Skin of body (tissue), 1 donor: ENCODE measurements at regions not wholly inside any gene's neighbourhood (a gene's known extent, or its start where the extent isn't known, plus 50 kb on each side); places are given as distances from the start of the nearest gene placed in this dataset.

Experiments
- DNase-seq: peaks from one replicate; lab custom pipeline; 2025; lab: John Stamatoyannopoulos, UW

DNA sequence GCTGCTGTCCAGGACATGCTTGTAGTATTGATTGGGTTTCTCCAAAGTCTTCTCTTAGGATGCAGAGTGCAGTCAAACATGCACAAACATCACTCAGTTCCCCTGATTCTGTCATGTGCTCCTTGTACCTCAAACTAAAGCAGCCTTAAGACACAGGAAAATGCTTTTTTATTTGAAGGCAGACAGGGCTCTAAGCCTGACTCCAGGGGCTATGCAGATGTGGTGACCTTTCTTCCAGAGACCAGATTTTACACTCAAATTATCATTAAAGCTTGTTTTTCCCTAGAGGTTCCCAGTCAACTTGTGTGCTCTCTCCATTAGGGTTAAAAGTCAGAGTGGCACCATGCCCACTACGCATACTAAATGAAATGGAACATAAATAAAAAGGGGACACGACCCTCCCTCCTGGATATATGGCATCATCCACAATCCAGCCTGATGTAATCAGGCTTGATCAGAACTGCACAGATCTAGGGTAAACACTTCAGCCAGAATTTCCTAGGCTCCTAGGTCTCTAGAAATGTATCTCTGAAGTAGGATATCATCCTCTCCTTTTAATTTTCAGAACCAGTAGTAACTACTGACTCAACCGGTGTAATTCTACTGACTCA is 771.1 kb downstream of the NR2F1-AS1 start:
- no peak for DNase-seq

DNA sequence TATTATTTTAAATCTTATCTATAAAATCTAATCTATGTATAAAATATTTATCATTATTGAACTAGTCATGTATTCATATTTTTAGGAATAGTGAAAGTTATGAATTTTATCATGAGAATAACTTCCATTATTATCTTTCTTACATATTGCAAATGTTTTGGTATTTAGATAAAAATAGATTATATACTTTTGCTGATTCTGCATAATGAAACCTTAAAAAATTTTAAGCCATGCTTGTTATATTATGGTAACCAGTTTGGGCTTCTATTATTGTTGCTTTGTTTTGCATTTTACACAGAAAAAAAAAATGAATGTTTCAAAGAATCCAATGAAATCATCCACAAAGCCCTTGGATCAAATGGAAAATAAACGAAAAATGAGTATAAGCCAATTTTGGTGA is 772.5 kb downstream of the NR2F1-AS1 start:
- DNase-seq: no peak

DNA sequence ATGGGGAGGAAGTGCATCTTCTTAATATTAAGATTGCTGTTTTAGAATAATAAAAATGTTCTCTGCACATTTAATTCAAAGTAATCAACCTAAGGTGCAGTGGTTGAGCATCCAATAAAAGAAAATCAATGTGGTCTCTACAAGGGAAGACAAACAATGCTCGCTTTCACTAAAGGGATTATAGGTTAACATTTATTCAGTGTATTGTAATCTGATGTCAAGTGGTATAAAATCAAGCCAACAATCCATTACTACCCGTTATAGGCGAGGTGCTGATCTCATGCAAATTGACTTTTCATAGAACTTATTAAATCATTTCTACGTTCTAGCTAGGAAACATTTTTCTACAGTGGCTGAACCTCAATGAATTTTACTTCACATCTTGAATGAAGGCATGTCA is 773.9 kb downstream of the NR2F1-AS1 start:
- DNase-seq: no peak

GRCh38 chr5:92805446-92805845 is 775.6 kb downstream of the NR2F1-AS1 start:
- no peak for DNase-seq

DNA sequence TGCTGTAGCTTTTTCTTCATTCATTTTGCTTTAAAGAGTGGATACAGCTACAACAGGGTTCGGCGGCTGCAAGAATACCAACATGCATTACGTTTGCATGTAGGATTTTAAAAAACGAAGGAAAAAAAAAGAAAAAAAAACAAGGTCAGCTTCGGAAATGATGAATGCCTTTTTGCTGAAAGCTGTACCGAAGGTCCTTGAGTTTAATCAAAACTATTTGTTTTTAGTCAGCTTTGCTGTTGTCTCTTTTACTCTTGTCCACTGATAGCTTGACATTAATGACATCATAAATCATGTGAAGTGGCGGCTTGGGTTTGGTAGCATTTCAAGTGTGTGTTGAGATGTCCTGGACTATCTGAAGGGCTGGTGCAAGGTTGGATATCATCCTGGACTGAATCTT is 779.1 kb downstream of the NR2F1-AS1 start:
- DNase-seq: no peak

- peak; percentile 85 for DNase-seq
Observed at GRCh38 chr5:92800365-92800764, 780.7 kb downstream of the NR2F1-AS1 start.

- no peak for DNase-seq
Observed at GRCh38 chr5:92795633-92796032, 785.4 kb downstream of the NR2F1-AS1 start.

GRCh38 chr5:92780057-92780456 is 801.0 kb downstream of the NR2F1-AS1 start:
- DNase-seq: no peak

GRCh38 chr5:92779536-92779935 is 801.5 kb downstream of the NR2F1-AS1 start:
- DNase-seq: no peak

DNA sequence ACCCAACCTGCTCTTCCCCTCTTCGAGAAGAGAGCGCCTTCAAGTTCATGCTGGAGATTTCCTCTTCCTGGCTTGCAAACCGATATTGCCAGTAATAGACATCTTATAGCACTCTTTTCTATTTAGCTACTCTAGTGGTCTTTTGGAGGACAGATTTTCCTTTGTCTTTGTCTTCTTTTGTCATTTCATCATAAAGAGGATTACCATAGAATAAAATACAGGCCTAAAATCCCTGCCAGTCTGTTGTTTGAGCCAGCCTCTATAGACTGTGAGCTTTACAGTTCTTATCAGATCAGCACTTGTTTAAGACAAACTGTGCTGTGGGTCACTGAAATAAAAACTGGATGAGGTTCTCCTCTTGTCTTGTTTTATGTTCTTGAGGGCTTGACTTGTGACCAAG is 802.8 kb downstream of the NR2F1-AS1 start:
- DNase-seq: no peak

DNA sequence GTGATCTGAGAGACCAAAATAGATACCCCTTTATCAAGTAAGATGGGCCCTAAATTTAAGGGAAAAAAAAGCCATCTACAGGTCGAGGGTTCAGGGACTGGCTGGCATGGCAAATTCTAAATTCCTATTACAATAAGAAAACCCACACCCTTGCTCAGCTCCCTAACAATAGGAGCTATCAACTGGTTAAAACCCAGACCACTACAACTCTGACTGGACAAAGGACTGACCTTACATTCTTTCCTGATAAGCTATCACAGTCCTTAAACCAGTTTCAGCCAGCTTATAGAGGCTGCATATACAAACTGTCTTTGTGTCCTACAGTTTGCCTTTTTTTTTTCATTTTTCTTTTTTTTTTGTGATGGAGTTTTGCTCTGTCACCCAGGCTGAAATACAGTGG is 803.6 kb downstream of the NR2F1-AS1 start:
- DNase-seq: no peak

- DNase-seq: no peak
Observed at GRCh38 chr5:92775711-92776615, 805.1 kb downstream of the NR2F1-AS1 start.

DNA sequence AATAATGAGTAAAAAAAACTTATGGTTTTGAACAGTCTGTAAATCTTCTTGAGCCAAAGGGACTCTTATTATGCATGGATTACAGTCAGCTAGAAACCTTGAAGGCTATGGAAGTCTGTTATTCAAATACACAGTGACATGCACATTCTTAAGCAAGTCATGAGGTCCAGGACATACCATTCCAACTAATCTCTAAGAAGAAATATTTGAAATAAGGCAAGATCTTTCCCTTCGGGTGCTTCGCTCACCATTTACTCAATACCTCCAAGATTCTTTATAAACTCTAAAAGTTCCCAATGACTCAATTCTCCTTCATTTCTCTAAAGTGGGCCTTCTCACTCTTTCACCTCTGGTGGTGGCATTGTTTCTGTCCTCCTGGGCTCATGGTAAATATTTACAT is 811.0 kb downstream of the NR2F1-AS1 start:
- DNase-seq: no peak

DNA sequence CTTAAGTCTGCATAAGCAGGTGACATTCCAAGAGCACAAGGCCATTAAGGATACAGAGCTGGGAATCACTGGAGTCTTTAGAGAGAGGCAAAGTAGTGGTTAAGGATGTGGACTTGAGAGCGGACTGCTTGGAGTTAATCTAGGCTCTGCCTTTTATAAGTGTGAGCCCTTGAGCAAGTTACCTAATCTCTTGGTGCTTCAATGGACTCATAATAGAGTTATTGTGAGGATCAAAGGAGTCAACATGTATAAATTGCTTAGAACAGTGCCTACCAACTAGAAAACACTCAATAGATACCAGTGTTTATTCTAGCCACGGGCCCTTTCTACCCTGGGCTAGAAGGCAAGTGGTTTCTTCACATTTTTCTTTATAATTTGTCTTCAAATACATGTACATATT is 819.4 kb downstream of the NR2F1-AS1 start:
- no peak for DNase-seq

DNA sequence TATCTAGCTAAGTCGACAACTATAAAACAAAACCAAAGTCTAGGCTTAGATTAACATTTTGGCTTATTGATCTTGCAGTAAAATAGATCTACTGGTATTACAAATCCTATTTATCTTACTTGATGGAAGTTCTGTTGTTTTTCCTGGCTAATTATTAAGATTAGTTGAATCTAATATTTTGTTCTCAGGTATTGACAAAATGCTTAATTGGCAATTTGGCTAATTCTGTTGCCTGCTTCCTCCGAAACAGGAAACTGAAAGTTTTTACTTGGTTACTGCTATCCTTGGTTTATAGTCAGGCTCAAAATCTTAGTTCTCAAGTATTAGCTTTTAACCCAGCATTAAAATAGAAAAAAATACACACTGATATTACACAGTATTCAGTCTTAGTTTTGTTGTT is 820.5 kb downstream of the NR2F1-AS1 start:
- no peak for DNase-seq

- no peak for DNase-seq
Observed at GRCh38 chr5:92758552-92758951, 822.5 kb downstream of the NR2F1-AS1 start.

GRCh38 chr5:92749943-92750342 is 831.1 kb downstream of the NR2F1-AS1 start:
- DNase-seq: no peak

GRCh38 chr5:92748072-92748676 is 832.8 kb downstream of the NR2F1-AS1 start:
- DNase-seq: no peak

DNA sequence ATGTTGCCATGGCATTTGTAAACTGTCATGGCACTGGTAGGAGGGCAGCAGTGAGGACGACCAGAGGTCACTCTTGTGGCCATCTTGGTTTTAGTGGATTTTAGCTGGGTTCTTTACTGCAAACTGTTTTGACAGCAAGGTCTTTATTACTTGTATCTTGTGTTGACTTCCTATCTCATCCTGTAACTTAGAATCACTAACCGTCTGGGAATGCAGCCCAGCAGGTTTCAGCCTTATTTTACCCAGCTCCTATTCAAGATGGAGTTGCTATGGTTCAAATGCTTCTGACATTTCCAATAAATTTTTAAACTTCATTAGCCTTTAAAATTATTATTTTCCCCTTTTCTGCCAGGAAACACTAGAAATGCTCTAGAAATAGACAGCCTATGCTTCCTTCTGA is 839.1 kb downstream of the NR2F1-AS1 start:
- no peak for DNase-seq

GRCh38 chr5:92734211-92734940 is 846.6 kb downstream of the NR2F1-AS1 start:
- DNase-seq: no peak

GRCh38 chr5:92730486-92730885 is 850.5 kb downstream of the NR2F1-AS1 start:
- no peak for DNase-seq

GRCh38 chr5:92729088-92729487 is 851.9 kb downstream of the NR2F1-AS1 start:
- no peak for DNase-seq
